Keratinocyte (primary cell): ENCODE measurements at regions not wholly inside any gene's neighbourhood (a gene's known extent, or its start where the extent isn't known, plus 50 kb on each side); places are given as distances from the start of the nearest gene placed in this dataset.

Source experiments
- DNase-seq: peaks from one replicate; pipeline ENCODE4 v3.0.0-alpha.2; 2011; ENCODE audit warnings: low read depth, missing footprints, low spot score
- FAIRE-seq: peaks from 2 replicates; lab custom pipeline; 2011; peaks lifted over from hg19 to GRCh38; lab: Jason Lieb, UNC
- H2AFZ ChIP-seq: 2 replicates; pipeline ENCODE4 v1.6.0; 2012; ENCODE audit warnings: low read length, control low read depth, inconsistent platforms; ENCODE audit not compliant: control insufficient read depth
- H3K27ac ChIP-seq: 2 replicates; pipeline ENCODE4 v1.5.1; 2011; ENCODE audit warnings: low read length; ENCODE audit not compliant: control insufficient read depth, insufficient read depth
- H3K27me3 ChIP-seq: 3 replicates; pipeline ENCODE4 v1.6.0; 2011; ENCODE audit warnings: low read length; ENCODE audit not compliant: control insufficient read depth, insufficient read depth; ENCODE audit errors: extremely low read depth
- H3K36me3 ChIP-seq, 2 experiments: 2 replicates in 1 of 2; 3 replicates in 1 of 2; pipeline ENCODE4 v1.5.1; 2011; ENCODE audit warnings: low read length in 2 of 2, mild to moderate bottlenecking in 1 of 2; ENCODE audit not compliant: control insufficient read depth in 2 of 2, insufficient read depth in 2 of 2; ENCODE audit errors: extremely low read depth in 1 of 2
- H3K4me1 ChIP-seq: 3 replicates; pipeline ENCODE4 v1.5.1; 2011; ENCODE audit warnings: low read length; ENCODE audit not compliant: control insufficient read depth, insufficient read depth; ENCODE audit errors: extremely low read depth
- H3K4me2 ChIP-seq: 3 replicates; pipeline ENCODE4 v1.6.0; 2011; ENCODE audit warnings: low read depth, low read length; ENCODE audit not compliant: control insufficient read depth, insufficient read depth; ENCODE audit errors: extremely low read depth
- H3K4me3 ChIP-seq, 3 experiments: fragments of 200-600 bp in 1 of 3; sonication (generic) in 1 of 3; 2 replicates in 2 of 3; 3 replicates in 1 of 3; pipeline ENCODE4 v1.5.1; 2011 to 2016; ENCODE audit warnings: low read length in 3 of 3, mild to moderate bottlenecking in 3 of 3, control low read depth in 2 of 3, inconsistent platforms in 1 of 3, low read depth in 1 of 3, mixed read lengths in 1 of 3, mixed run types in 1 of 3, moderate library complexity in 1 of 3; ENCODE audit not compliant: control insufficient read depth in 2 of 3, insufficient read depth in 2 of 3; ENCODE audit errors: extremely low read depth in 1 of 3
- H3K79me2 ChIP-seq: 2 replicates; pipeline ENCODE4 v1.6.0; 2012; ENCODE audit warnings: low read length; ENCODE audit not compliant: control insufficient read depth, insufficient read depth
- H3K9ac ChIP-seq: 3 replicates; pipeline ENCODE4 v1.6.0; 2011; ENCODE audit warnings: low read length; ENCODE audit not compliant: control insufficient read depth, insufficient read depth; ENCODE audit errors: extremely low read depth
- H3K9me1 ChIP-seq: 3 replicates; pipeline ENCODE4 v1.6.0; 2011; ENCODE audit warnings: low read length; ENCODE audit not compliant: control insufficient read depth, insufficient read depth; ENCODE audit errors: extremely low read depth
- H3K9me3 ChIP-seq: 2 replicates; pipeline ENCODE4 v1.5.1; 2012; ENCODE audit warnings: low read depth, low read length; ENCODE audit not compliant: control insufficient read depth
- H4K20me1 ChIP-seq: 3 replicates; pipeline ENCODE4 v1.6.0; 2011; ENCODE audit warnings: low read length; ENCODE audit not compliant: control insufficient read depth, insufficient read depth; ENCODE audit errors: extremely low read depth
- EZH2 ChIP-seq: IDR thresholded peaks from one replicate; pipeline ENCODE4 v1.6.1; 2012; ENCODE audit warnings: inconsistent platforms, mild to moderate bottlenecking, low read length, moderate library complexity
- dilution Hi-C: fragments of 300-500 bp; cut with MboI; formaldehyde crosslinking; loops from one replicate; pipeline ENCODE4 v1.7.0; 2020; ENCODE audit warnings: low sequenced_read_pairs; ENCODE audit not compliant: extremely low pct_ligation_motif_present
- TF ChIP-seq, protein P1 (sequence below), 3 experiments: IDR thresholded peaks in 1 of 3; conservative IDR thresholded peaks in 1 of 3; optimal IDR thresholded peaks in 1 of 3; 2 replicates in 2 of 3; 3 replicates in 1 of 3; pipeline versions ENCODE3 to v1.5.1; 2011; ENCODE audit warnings: low read length in 3 of 3, mild to moderate bottlenecking in 3 of 3, moderate library complexity in 2 of 3, control low read depth in 1 of 3, inconsistent platforms in 1 of 3; ENCODE audit not compliant: insufficient read depth in 2 of 3; ENCODE audit errors: extremely low read depth in 1 of 3

DNA sequence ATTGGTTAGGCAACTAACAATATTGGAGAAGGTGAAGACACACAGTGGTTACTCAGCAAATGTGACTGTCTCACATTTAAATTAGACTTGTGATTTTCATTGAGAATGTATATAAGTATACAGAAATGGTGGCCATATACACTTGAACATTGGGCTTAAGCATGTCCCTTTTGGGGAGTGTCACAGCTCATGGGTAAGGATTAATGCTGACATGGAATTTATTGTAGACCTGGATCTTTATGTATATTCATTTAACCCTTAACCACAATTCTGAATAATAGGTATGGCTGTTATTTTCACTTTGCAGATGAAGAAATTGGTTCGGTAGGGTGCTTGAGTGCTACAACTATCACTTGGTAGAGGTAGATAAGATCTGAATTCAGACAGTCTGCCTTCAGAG, 95.5 kb upstream of the WDFY3 start:
- H3K9ac ChIP-seq = no peak overlapping the region
- no peak overlapping the region for H3K27ac ChIP-seq
- dilution Hi-C loops = no loop called here

DNA sequence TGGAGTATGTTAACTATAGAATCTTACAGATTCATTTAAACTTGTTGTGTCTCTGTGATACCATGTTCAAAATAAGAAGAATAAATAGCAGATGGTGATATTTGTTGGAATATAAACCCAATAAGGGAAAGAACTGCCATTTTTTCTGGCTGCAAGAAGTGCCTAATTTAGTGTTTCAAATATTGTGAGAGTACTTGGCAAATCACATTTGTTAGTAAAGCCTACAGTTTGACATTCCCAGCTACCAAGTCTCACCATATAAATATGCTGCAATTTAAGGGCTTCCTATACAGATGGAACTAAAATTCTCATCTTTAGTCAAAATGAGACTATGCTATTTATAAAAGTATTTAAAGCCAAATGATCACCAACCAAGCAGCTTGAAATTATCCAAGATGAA, 96.0 kb upstream of the WDFY3 start:
- FAIRE-seq (no peak), DNase-seq (no peak)
- Histone ChIP-seq H3K9ac (no peak overlapping the region), H2AFZ (no peak overlapping the region), H4K20me1 (no peaks in the 10 kb centered on the region), H3K9me3 (no peaks in the 10 kb centered on the region), H3K79me2 (no peaks in the 10 kb centered on the region), H3K4me1 (no peaks in the 10 kb centered on the region), H3K4me2 (no peak overlapping the region), H3K27ac (no peak overlapping the region), H3K4me3 (no peak overlapping the region), H3K36me3 (no peaks in the 10 kb centered on the region), H3K9me1 (no peaks in the 10 kb centered on the region), H3K27me3 (peaks cover 7% of the 10 kb centered on the region)
- dilution Hi-C loops = no loop called here
- TF ChIP-seq, protein P1, sequence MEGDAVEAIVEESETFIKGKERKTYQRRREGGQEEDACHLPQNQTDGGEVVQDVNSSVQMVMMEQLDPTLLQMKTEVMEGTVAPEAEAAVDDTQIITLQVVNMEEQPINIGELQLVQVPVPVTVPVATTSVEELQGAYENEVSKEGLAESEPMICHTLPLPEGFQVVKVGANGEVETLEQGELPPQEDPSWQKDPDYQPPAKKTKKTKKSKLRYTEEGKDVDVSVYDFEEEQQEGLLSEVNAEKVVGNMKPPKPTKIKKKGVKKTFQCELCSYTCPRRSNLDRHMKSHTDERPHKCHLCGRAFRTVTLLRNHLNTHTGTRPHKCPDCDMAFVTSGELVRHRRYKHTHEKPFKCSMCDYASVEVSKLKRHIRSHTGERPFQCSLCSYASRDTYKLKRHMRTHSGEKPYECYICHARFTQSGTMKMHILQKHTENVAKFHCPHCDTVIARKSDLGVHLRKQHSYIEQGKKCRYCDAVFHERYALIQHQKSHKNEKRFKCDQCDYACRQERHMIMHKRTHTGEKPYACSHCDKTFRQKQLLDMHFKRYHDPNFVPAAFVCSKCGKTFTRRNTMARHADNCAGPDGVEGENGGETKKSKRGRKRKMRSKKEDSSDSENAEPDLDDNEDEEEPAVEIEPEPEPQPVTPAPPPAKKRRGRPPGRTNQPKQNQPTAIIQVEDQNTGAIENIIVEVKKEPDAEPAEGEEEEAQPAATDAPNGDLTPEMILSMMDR (optimal IDR thresholded peaks at IDR 0.05 in 1 of 3, IDR thresholded peaks at IDR 0.05 in 1 of 3, conservative IDR thresholded peaks at IDR 0.05 in 1 of 3; ENCODE audit: extremely low read depth in 1 of 3, insufficient read depth in 2 of 3, low read length in 3 of 3) = no peak
- TF ChIP-seq EZH2 = no peak

More for the DNA sequence above, 95.5 kb upstream of the WDFY3 start:
- no peaks in the 10 kb centered on the region for H3K4me1 ChIP-seq
- no peaks in the 10 kb centered on the region for H3K79me2 ChIP-seq
- H2AFZ ChIP-seq = no peak overlapping the region
- H3K4me3 ChIP-seq = no peak overlapping the region
- FAIRE-seq (no peak), DNase-seq (no peak)
- no peaks in the 10 kb centered on the region for H3K36me3 ChIP-seq
- no peaks in the 10 kb centered on the region for H3K9me1 ChIP-seq
- H3K4me2 ChIP-seq = no peak overlapping the region
- H4K20me1 ChIP-seq = no peaks in the 10 kb centered on the region
- no peaks in the 10 kb centered on the region for H3K9me3 ChIP-seq
- no peak for TF ChIP-seq EZH2
- TF ChIP-seq, protein P1 (optimal IDR thresholded peaks at IDR 0.05 in 1 of 3, IDR thresholded peaks at IDR 0.05 in 1 of 3, conservative IDR thresholded peaks at IDR 0.05 in 1 of 3; ENCODE audit: extremely low read depth in 1 of 3, insufficient read depth in 2 of 3, low read length in 3 of 3) = no peak
- peaks cover 7% of the 10 kb centered on the region for H3K27me3 ChIP-seq
